ENCODE measurements at regions not wholly inside any gene's neighbourhood (a gene's known extent, or its start where the extent isn't known, plus 50 kb on each side); places are given as distances from the start of the nearest gene placed in this dataset.

GRCh38 chr12:124240493-124240892 lies 54.4 kb upstream of the RFLNA start:
- TF ChIP-seq CTCF (IDR thresholded peaks at IDR 0.05; ENCODE audit: low read depth, low read length) (no peak), MAX (IDR thresholded peaks at IDR 0.05; ENCODE audit: low read depth, low read length) (no peak), POLR2A (IDR thresholded peaks at IDR 0.05; ENCODE audit: extremely low read depth, insufficient read length) (no peak)
